GM19467 (cell line): ENCODE measurements at regions not wholly inside any gene's neighbourhood (a gene's known extent, or its start where the extent isn't known, plus 50 kb on each side); places are given as distances from the start of the nearest gene placed in this dataset.
"Not testable (repeated sequence)": the region's sequence is repeated elsewhere in the genome, so short reads cannot be mapped to it uniquely, and the experiment has no call there.

Experiments used
- ATAC-seq: cut with Tn5 transposase; IDR thresholded peaks from one replicate; pipeline ENCODE4 v1.9.1; 2021; ENCODE audit warnings: mild to moderate bottlenecking, moderate library complexity; ENCODE audit not compliant: unreplicated experiment

GRCh38 chr5:136563489-136563888, 198.1 kb upstream of the TRPC7 start:
- ATAC-seq: no peak

- ATAC-seq: no peak
Observed at GRCh38 chr5:136560126-136560525, 194.8 kb upstream of the TRPC7 start.

- ATAC-seq: no peak
Observed at GRCh38 chr5:136559651-136560050, 194.3 kb upstream of the TRPC7 start.

GRCh38 chr5:136547096-136547495, 181.8 kb upstream of the TRPC7 start:
- not testable (repeated sequence) for ATAC-seq

GRCh38 chr5:136546441-136546840, 181.1 kb upstream of the TRPC7 start:
- ATAC-seq: not testable (repeated sequence)

- ATAC-seq: not testable (repeated sequence)
Observed at GRCh38 chr5:136545031-136545430, 179.7 kb upstream of the TRPC7 start.

- no peak for ATAC-seq
Observed at GRCh38 chr5:136538534-136538933, 173.2 kb upstream of the TRPC7 start.

- no peak for ATAC-seq
Observed at GRCh38 chr5:136529081-136529480, 163.7 kb upstream of the TRPC7 start.

GRCh38 chr5:136528481-136529030, 163.2 kb upstream of the TRPC7 start:
- ATAC-seq: no peak

GRCh38 chr5:136527311-136527710, 162.0 kb upstream of the TRPC7 start:
- no peak for ATAC-seq

- no peak for ATAC-seq
Observed at GRCh38 chr5:136526791-136527190, 161.4 kb upstream of the TRPC7 start.

- ATAC-seq: no peak
Observed at GRCh38 chr5:136526021-136526420, 160.7 kb upstream of the TRPC7 start.

- no peak for ATAC-seq
Observed at GRCh38 chr5:136525597-136525996, 160.3 kb upstream of the TRPC7 start.

- ATAC-seq: no peak
Observed at GRCh38 chr5:136522217-136522956, 157.0 kb upstream of the TRPC7 start.

- ATAC-seq: no peak
Observed at GRCh38 chr5:136521696-136522095, 156.4 kb upstream of the TRPC7 start.

- no peak for ATAC-seq
Observed at GRCh38 chr5:136518814-136519213, 153.5 kb upstream of the TRPC7 start.

GRCh38 chr5:136518174-136518573, 152.8 kb upstream of the TRPC7 start:
- ATAC-seq: no peak

- ATAC-seq: no peak
Observed at GRCh38 chr5:136517755-136518154, 152.4 kb upstream of the TRPC7 start.

GRCh38 chr5:136516637-136517036, 151.3 kb upstream of the TRPC7 start:
- no peak for ATAC-seq

GRCh38 chr5:136513430-136513829, 148.1 kb upstream of the TRPC7 start:
- ATAC-seq: no peak

- no peak for ATAC-seq
Observed at GRCh38 chr5:136511046-136511445, 145.7 kb upstream of the TRPC7 start.

- no peak for ATAC-seq
Observed at GRCh38 chr5:136510481-136510880, 145.1 kb upstream of the TRPC7 start.

- ATAC-seq: no peak
Observed at GRCh38 chr5:136506131-136506530, 140.8 kb upstream of the TRPC7 start.
